H1 (cell line): ENCODE measurements at regions not wholly inside any gene's neighbourhood (a gene's known extent, or its start where the extent isn't known, plus 50 kb on each side); places are given as distances from the start of the nearest gene placed in this dataset.

Experiments used
- ASH2L ChIP-seq: fragments of 200-600, 300-600 bp; sonication (generic); IDR thresholded peaks from one replicate; pipeline ENCODE4 v1.7.1; 2017; ENCODE audit warnings: low read length
- CEBPB ChIP-seq: IDR thresholded peaks from 2 replicates; pipeline ENCODE4 v1.6.1; 2012; ENCODE audit warnings: low read depth, low read length
- EZH2 ChIP-seq: fragments of 200-600 bp; sonication (generic); IDR thresholded peaks from 2 replicates; pipeline ENCODE4 v1.7.1; 2012; ENCODE audit warnings: low read depth, mild to moderate bottlenecking, moderate library complexity, low read length, inconsistent platforms; ENCODE audit not compliant: severe bottlenecking
- KDM4A ChIP-seq: IDR thresholded peaks from one replicate; pipeline ENCODE4 v1.7.1; 2012; ENCODE audit warnings: low read depth, mild to moderate bottlenecking, moderate library complexity, low read length, inconsistent platforms; ENCODE audit not compliant: severe bottlenecking
- POLR2A ChIP-seq, 2 experiments: IDR thresholded peaks; 1 replicate in 1 of 2; 2 replicates in 1 of 2; pipeline ENCODE4 v1.6.1; 2011; ENCODE audit warnings: low read depth in 2 of 2, low read length in 2 of 2, mild to moderate bottlenecking in 2 of 2; ENCODE audit errors: control extremely low read depth in 1 of 2
- POLR2AphosphoS5 ChIP-seq: IDR thresholded peaks from 2 replicates; pipeline ENCODE4 v1.6.1; 2011; ENCODE audit warnings: low read depth, low read length
- SUZ12 ChIP-seq: fragments of 200-600 bp; sonication (generic); IDR thresholded peaks from 2 replicates; pipeline ENCODE4 v1.6.1; 2012; ENCODE audit warnings: mild to moderate bottlenecking, inconsistent platforms, low read length, moderate library complexity, mixed read lengths
- TAF1 ChIP-seq: IDR thresholded peaks from 2 replicates; pipeline ENCODE4 v1.6.1; 2011; ENCODE audit warnings: mild to moderate bottlenecking, low read depth, low read length
- TEAD4 ChIP-seq: IDR thresholded peaks from 2 replicates; pipeline ENCODE4 v1.6.1; 2012; ENCODE audit warnings: low read depth, low read length, inconsistent platforms, mixed read lengths
- TF ChIP-seq, protein P1 (sequence below), 3 experiments: IDR thresholded peaks; 1 replicate in 2 of 3; 2 replicates in 1 of 3; pipeline versions ENCODE4 v1.5.1 to v1.6.1; 2011; ENCODE audit warnings: low read length in 3 of 3, mild to moderate bottlenecking in 3 of 3, inconsistent platforms in 2 of 3, low read depth in 1 of 3, moderate library complexity in 1 of 3; ENCODE audit not compliant: insufficient read depth in 1 of 3; ENCODE audit errors: control extremely low read depth in 1 of 3

- TF ChIP-seq TAF1 (no peak), ASH2L (no peak), POLR2A (IDR thresholded peaks at IDR 0.05; ENCODE audit: control extremely low read depth in 1 of 2, low read depth in 2 of 2, low read length in 2 of 2) (no peak), CEBPB (no peak), EZH2 (no peak), SUZ12 (no peak), POLR2AphosphoS5 (no peak), TEAD4 (no peak), KDM4A (no peak)
- TF ChIP-seq, protein P1, sequence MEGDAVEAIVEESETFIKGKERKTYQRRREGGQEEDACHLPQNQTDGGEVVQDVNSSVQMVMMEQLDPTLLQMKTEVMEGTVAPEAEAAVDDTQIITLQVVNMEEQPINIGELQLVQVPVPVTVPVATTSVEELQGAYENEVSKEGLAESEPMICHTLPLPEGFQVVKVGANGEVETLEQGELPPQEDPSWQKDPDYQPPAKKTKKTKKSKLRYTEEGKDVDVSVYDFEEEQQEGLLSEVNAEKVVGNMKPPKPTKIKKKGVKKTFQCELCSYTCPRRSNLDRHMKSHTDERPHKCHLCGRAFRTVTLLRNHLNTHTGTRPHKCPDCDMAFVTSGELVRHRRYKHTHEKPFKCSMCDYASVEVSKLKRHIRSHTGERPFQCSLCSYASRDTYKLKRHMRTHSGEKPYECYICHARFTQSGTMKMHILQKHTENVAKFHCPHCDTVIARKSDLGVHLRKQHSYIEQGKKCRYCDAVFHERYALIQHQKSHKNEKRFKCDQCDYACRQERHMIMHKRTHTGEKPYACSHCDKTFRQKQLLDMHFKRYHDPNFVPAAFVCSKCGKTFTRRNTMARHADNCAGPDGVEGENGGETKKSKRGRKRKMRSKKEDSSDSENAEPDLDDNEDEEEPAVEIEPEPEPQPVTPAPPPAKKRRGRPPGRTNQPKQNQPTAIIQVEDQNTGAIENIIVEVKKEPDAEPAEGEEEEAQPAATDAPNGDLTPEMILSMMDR (IDR thresholded peaks at IDR 0.05; ENCODE audit: control extremely low read depth in 1 of 3, insufficient read depth in 1 of 3, low read depth in 1 of 3, low read length in 3 of 3) = no peak
Measured at GRCh38 chr15:72982714-72983113, 69.5 kb upstream of the NEO1 start.
